GM18861 (cell line): ENCODE measurements at regions not wholly inside any gene's neighbourhood (a gene's known extent, or its start where the extent isn't known, plus 50 kb on each side); places are given as distances from the start of the nearest gene placed in this dataset.
"Not testable (repeated sequence)": the region's sequence is repeated elsewhere in the genome, so short reads cannot be mapped to it uniquely, and the experiment has no call there.

Source experiments
- ATAC-seq: cut with Tn5 transposase; IDR thresholded peaks from one replicate; pipeline ENCODE4 v1.9.1; 2021; ENCODE audit not compliant: unreplicated experiment

DNA sequence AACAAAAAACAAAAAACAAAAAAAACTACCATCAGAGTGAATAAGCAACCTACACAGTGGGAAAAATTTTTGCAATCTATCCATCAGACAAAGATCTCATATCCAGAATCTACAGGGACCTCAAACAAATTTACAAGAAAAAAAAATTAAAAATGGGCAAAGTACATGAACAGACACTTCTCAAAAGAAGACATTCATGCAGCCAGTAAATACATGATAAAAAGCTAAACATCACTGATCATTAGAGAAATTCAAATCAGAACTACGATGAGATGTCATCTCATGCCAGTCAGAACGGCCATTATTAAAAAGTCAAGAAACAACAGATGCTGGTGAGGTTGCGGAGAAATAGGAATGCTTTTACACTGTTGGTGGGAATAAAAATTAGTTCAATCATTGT is 466.5 kb upstream of the ATXN7L3B start:
- ATAC-seq, result no peak

DNA sequence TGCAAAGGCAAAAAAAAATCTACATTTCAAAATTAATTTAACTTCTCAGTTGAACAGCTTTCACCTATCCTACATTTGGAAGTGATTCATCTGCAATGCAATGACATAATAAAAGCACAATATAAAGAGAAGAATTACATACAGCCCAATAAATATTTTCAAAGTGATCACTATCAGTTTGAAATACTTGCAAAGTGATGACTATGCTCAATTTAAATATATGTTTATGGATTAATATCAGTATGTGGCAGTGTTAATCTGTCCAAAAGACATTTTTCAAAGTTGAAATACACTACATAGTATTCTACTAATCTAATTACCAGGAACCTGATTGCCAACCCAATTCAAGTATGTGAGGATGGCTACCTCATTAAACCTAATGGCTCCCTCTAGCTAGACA is 460.7 kb upstream of the ATXN7L3B start:
- ATAC-seq, result no peak

DNA sequence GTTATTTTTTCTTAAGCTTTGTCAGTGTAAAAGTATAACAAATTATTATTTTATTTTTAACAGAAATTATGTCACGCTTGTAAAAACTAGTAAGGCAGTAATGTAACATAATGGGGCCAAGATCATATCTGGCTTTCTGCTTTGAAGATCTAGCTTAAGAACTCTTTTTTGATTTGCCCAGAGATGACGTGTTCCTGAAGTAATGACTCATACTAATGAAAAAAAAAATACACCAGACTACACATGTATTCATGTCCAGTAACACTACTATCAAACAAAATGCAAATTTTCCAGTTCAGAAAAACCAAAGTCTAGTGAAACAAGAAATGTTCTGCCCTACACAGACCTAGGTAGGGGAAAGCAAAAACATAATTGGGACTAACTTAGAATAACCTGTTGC is 432.2 kb upstream of the ATXN7L3B start:
- no peak for ATAC-seq

DNA sequence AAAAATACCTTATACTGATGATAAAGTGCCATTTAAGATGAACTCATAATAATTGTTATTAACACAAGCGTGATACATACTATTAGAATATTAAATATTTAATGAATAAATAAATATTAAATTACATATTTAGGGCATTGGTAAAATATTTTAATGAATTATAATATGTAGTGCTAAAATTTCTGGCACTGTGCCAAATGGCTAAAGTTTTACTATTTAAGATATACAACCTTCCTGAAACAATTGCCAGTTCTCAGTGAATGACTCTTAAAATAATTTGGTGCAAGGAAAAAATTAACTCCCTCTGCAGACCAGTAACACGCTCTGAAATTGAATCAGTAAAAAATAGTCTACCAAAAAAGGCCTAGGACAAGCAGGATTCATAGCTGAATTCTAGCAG is 428.9 kb upstream of the ATXN7L3B start:
- ATAC-seq, result no peak

DNA sequence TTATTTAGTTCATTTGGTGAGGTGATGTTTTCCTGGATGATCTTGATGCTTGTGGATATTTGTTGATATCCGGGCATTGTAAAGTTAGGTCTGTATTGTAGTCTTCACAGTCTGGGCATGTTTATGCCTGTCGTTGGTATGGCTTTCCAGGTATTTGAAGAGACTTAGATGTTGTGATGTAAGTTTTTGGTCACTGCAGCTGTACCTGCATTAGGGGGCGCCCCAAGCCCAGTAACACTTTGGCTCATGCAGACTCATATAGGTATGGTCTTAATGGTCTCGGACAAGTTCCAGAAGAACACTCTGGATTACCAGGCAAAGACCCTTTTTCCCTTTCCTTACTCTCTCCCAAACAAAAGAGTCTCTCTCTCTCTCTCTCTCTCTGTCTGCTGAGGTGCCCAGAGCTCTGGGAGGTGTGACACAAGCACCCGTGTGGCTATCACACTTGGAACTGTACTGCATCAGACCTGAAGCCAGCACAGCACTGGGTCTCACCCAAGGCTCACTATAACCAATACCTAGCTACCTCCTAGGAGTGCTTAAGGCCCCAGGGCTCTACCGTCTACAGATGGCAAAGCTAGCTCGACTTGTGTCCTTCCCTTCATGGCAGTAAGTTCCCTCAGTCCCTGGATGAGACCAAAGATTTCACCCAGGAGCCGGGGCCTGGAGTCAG is 425.8 kb upstream of the ATXN7L3B start:
- ATAC-seq, result no peak

DNA sequence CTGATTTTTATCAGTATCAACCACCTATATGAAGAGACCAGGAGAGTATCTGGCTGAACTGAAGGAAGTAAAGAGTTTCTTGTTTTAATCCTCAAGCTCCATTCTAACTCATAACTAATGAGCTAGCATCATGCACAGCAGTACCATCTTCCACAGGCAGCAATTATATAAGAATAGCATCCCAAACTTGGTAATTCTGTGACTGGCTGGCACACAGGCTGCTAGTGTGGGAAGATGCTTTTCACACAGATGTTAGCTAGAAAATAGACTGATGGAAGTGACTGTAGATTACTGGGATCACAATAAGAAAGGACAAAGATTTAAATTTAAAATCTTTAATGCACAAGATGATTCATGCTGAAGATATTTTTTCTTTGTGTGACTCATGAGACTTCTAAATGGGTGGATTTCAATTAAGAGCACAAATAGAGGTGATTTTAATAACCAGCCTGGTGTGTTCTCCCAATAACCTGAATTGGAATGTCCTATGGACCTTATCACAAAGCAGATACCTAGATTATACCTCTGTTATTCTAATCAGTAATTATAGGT is 417.7 kb upstream of the ATXN7L3B start:
- ATAC-seq, result no peak

DNA sequence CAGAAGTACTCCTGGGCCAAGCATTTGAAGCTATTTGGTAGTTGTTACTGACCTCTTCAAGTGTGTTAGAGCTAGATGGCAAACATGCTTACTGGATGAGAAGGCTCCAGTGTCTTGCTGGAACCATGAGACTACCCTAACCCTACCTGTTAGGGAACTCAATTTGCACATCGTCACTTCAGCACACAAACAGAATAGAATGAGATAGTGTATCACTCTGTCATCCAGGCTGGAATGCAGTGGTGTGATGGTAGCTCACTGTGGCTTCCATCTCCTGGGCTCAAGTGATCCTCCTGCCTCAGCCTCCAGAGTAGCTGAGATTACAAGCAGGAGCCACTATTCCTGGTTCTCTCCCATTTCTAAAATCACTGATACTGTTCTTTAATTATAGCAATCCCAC is 417.0 kb upstream of the ATXN7L3B start:
- no peak for ATAC-seq

DNA sequence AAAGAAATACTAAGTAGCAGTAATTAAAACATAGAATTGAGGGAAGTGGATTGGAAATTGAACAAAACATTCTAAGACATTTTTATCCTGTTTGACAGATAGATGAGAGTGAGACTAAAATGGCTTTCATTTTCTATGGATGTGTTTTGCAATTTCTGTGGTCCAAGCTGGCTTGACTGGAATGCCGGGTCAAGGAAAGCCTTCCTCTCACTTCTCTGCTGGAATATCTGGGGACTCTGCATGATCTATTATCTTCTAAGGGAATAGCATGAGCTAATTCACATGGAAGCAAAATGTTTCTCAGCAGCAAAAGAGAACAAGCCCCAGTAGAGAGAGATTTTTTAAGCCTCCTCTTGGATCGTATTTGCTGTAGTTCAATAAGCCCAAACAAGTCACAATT is 407.9 kb upstream of the ATXN7L3B start:
- no peak for ATAC-seq

DNA sequence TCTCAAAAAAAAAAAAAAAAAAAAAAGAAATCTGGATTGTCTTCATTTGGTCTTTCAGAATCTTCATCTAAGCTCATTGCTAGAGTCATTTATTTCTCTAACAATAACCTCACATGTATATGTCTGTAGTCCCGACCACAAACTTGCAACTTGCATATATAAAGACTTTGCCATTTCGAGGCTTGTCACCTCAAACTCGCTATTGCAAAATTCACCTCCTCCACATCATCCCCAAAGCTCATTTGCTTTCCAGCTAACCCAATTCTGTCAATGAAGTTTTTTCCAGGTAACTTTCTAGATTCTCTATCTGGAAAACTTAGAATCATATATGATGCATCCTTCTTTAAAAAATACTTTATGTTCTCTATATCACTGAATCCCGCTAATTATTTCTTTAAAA is 393.2 kb upstream of the ATXN7L3B start:
- ATAC-seq, result no peak

DNA sequence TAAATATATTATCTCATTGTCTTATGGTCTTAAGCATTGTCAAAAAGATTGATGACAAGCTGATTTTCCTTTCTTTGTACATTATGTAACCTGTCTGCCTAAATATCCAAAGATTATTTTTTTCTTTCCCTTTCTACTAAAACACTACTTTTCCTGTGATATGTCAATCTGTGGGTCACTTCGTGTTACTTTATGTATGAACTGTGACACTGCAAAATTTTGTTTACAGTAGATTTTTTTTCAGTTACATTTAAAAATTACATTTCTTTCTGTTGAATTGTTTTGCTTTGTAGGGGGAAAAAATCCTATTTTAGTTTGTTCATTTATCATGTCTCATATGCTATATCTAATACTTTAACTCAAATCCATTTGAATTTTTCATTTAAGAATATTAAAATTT is 392.3 kb upstream of the ATXN7L3B start:
- ATAC-seq, result no peak

DNA sequence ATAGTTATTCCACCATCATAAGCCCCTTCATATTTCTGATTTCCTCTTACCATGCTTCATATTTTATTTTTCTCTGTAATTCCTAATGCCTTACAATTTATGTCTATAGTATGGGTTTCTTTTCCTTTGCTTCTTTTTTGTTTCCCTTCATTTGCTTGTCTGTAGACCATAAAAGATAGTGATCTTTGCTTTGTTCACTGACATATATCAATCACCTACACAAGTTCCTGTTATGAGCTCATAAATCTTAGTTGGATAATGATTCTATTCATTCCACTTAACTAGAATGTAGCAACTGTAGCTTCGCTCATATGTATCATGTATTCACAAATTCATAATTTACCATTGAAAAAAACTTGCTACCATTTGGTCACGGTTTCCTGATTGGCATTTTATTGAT is 388.8 kb upstream of the ATXN7L3B start:
- ATAC-seq, result no peak

DNA sequence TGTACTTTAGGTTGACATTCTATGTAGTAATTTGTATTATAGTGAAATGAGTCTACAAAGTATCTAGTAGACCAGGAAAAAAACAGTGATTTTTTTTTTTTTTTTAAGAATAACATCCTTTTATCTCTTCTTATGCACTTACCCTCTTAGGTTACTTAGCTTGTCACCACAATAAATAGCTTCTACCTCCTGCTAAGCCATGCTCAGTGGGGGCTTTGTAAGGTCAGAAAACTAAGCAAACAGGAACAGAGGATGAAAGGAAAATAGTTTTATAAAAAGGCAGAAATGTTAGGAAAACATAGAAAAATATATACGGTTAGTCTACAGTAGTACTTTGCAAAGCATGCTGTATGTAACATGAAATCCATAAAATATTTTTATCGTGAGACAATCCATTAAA is 385.3 kb upstream of the ATXN7L3B start:
- no peak for ATAC-seq

DNA sequence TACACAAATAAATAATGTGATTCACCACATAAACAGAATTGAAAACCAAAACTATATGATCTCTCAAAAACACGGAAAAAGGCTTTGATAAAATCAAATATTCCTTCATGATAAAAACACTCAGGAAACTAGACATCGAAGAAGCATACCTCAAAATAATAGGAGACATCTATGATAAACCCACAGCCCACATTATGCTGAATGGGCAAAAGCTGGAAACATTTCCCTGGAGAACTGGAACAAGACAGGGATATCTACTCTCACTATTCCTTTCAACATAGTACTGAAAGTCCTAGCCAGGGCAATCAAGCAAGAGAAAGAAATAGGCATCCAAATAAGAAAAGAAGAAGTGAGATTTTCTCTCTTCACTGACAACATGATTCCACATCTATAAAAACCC is 371.5 kb upstream of the ATXN7L3B start:
- no peak for ATAC-seq

DNA sequence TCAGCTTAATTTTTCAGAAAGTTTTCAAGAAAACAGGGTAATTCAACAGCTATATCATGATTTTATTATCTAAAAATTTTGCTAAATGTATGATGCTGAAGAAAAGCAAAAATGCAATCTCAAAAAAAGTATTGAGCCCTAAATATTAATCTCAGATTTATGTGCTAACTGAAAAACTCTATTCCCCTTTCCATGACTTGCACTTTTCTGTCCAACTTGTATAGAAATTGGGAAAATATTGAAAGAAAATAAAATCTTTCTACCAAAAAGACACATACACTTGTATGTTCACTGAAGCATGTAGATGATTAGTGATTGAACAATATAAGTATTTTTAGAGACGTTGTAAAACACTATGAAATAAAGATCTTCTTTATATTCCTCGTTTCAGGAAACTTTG is 368.0 kb upstream of the ATXN7L3B start:
- no peak for ATAC-seq

DNA sequence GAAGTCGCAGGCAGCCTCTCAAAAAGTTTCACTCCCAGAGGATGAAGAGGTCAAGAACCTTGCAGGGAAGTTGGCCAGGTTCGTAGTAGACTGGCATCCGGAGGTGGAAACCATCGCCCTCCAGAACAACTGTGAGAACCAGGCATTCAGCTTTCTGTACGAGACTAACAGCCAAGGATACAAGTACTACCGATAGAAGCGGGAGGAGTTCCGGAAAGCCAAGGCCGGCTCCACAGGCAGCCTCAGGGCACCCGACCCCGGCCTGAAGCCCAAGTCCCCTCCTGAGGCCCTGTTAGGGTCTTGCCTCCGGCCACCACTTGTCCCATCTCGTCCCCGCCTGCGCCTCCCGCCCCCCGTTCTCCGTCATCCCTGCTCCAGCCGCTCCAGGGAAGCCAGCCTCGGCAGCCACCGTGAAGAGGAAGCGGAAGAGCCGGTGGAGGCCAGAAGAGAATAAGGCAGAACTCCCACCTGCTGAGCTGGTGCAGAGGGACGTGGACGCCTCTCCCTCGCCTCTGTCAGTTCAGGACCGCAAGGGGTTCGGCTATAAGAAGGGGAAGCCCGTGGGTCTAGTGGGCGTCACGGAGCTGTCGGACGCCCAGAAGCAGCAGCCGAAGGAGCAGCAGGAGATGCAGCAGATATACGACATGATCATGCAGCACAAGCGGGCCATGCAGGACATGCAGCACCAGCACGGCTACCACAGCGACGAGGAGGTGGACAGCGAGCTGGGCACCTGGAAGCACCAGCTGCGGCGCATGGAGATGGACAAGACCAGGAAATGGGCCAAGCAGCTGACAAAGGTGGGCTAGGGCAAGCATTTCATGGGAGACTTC is 366.8 kb upstream of the ATXN7L3B start:
- no peak for ATAC-seq

DNA sequence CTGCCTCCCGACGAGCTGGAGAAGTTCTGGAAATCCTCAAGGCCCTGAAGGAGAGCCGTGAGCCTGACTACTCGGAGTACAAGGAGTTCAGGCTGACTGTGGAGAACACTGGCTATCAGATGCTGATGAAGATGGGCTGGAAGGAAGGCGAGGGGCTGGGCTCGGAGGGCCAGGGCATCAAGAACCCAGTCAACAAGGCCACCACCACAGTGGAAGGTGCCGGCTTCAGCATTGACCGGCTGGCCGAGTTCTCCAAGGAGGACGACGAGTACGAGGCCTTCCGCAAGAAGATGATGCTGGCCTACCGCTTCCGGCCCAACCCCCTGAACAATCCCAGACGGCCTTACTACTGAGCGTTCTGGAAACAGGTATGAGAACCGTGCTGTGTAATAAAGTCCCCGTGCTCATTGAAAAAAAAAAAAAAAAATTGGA is 366.1 kb upstream of the ATXN7L3B start:
- no peak for ATAC-seq

DNA sequence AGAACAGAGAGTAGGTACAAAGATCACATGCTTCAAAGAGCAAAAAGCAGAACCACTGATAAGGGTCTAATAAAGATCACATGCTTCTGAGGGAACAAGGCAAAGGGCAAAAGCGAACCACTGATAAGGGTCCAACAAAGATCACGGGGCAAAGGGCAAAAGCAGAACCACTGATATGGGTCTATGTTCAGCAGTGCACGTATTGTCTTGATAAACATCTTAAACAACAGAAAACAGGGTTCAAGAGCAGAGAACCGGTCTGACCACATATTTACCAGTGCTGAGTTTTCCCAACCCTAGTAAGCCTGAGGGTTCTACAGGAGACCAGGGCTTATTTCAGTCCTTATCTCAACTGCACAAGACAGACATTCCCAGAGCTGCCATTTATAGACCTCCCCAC is 362.7 kb upstream of the ATXN7L3B start:
- ATAC-seq, result not testable (repeated sequence)

DNA sequence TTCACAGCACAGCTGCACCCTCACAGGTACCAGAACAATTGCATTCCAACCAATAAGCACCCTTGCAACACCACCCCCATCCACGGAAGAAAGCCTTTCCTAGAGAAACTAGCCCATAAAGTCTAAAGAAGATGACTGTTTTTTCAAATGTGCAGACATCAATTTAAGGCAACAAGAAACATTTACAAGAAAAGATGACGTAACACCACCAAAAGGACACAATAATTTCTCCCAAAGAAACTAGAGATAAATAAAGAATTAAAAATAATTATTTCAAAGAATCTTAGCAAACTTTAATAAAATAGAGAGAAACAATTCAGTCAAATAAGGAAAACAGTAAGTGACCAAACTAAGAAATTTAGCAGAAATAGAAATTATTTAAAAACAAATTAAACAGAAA is 352.3 kb upstream of the ATXN7L3B start:
- no peak for ATAC-seq

DNA sequence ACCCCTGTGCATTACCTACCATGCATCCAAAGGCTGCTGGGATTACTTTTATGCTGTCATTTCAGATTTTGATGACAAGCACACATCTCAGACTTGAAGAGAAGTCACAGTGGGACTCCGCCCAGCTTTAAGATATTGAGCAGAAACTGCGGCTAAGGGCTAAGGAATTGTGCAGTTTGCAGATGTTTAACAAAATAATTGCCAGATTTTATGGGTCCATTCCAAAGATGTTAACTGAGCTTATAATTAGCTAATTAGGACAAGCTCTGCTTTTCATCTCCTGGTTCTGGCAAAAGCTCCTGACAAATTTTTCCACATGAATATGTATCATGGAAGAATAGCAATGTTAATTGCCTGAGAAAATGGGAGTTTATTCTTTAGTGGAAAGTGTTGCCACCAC is 344.4 kb upstream of the ATXN7L3B start:
- no peak for ATAC-seq

DNA sequence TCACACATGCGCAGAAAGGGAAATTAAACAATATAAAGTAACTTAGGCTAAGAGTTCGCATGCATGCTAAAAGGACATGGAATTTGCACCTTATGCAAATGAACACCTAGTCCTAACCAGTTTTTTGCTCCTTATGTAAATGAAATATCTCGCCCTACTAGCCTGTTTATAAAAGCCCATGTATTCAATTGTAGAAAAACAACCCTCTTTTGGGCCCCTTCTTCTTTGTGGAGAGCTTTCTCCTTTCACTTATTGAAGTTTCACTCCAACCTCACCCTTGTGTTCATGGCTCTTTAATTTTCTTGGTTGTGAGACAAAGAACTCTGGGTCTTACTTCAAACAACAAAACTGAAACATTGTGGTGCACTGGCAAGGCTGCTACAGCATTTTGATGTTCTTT is 333.4 kb upstream of the ATXN7L3B start:
- ATAC-seq, result no peak

DNA sequence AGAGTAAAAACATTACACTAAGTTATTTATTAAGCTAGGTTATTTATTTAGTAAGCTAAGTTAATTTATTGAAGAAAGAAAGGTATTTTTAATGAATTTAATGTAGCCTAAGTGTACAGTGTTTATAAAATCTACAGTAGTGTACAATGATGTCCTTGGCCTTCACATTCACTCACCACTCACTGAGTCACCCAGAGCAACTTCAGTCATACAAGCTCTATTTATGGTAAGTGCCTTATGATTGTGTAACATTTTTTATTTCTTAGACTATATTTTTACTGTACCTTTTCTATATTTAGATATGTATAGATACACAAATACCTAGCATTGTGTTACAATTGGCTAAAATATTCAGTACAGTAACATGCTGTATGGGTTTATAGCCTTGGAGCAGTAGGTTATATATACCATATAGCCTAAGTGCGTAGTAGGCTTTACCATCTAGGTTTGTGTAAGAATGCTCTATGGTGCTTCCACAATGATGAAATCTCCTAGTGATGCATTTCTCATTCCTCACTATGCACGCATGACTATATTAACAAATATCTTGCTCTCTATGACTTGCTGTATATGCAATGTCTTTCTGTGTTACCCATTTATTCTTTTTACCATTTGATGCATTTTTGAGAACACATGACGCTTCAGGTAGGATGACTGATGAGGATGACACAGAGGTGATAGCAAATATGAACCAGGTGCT is 309.6 kb upstream of the ATXN7L3B start:
- no peak for ATAC-seq

DNA sequence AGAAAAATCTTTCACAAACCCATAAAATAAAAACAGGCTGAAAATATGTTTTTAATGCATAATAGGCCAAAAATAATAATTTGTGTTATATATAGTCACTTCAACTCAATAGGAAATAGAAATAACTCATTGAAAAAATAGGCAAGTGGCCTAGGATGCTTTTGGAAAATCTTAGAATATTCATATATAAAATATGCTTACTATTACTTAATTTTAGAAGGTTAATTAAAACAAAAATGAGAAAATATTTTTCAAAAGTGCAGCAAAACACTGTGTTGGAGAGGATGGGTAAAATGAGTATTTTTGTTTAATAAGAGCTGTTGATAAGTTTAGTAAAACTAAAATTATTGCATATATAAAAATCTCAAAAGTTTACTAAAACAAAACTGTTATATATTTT is 308.0 kb upstream of the ATXN7L3B start:
- no peak for ATAC-seq
